ENCODE measurements at regions not wholly inside any gene's neighbourhood (a gene's known extent, or its start where the extent isn't known, plus 50 kb on each side); places are given as distances from the start of the nearest gene placed in this dataset.

DNA sequence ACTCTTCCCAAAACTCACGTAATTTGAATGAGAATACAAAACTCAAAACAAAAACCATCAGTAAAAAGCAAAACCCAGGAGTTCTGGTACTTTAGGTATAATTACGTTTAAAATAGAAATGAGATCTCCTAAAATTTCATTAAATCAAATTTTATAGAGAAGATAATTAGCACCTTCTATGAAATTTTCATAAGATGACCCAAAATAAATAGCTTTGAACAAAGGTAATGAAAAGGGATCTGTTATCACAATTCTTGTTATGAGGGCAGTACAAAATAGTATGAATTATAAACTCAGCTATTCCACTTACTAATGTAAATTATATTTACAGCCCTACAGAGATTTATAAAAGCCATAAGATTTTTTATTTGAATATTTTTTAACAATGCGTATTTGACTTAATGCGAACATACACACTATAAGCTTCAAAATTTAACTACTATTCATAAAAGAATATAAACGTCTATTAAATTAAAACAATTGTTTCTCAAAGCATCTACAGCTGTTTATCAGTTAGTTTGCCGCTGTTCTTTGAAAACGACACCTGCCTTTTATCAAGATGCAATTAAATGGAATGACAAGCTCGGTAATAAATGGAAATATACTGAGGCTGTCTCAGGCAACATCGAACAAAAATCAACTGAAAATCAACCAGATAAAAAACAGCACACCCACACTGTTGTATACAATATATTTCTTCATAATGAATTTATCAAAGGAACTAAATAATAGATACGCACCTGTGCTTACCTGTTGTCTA is 63.8 kb downstream of the KCNRG start:
- Histone ChIP-seq H3K79me2 (ENCODE audit: insufficient read depth, low read length) (peaks cover 95% of the 10 kb centered on the region), H3K36me3 (ENCODE audit: insufficient read depth, low read length) (no peaks in the 10 kb centered on the region), H3K4me1 (ENCODE audit: insufficient read depth, low read length) (peaks cover 46% of the 10 kb centered on the region), H3K4me3 (ENCODE audit: insufficient read depth, low read length) (peak overlapping the region; percentile 85), H3K27me3 (ENCODE audit: insufficient read depth, low read length) (no peaks in the 10 kb centered on the region), H3K4me2 (ENCODE audit: insufficient read depth, low read length) (peak overlapping the region; percentile 88), H3K9me3 (ENCODE audit: low read depth, low read length) (no peaks in the 10 kb centered on the region), H3K27ac (ENCODE audit: low read depth, low read length) (peak overlapping the region; percentile 89), H2AFZ (ENCODE audit: low read length) (no peak overlapping the region), H4K20me1 (ENCODE audit: insufficient read depth, low read length) (peaks cover 2% of the 10 kb centered on the region)
- no peak for TF ChIP-seq CTCF (IDR thresholded peaks at IDR 0.05; ENCODE audit: extremely low read depth, low read depth, low read length)
- no peak for DNase-seq (ENCODE audit: insufficient read length, low spot score, missing footprints)

DNA sequence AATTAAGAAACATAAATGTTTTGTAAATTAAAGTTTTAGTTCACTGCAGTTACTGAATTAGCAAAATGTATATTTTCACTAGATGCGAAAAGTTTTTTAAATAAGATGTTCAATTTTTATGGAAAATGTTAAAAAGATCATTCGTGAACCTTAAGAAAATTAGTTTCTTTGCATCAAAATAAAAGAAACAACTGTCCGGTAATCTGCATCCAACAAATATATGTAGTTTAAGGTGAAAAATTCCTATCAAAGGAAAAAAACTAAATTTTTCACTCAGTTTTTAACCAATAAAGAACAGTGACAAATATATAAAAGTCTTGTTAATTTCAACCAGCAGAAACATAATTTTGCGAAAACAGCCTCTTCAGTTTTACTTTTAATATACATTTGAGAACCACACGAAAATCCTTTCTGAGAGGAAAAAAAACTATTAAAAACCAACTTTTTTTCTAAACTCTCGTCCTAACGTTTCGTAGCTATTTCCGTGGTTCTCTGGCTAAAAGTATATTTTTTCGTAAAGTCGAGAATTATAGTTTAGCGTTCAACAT is 64.5 kb downstream of the KCNRG start:
- H2AFZ ChIP-seq (ENCODE audit: low read length) = peak overlapping the region; percentile 80
- no peak for TF ChIP-seq CTCF (IDR thresholded peaks at IDR 0.05; ENCODE audit: extremely low read depth, low read depth, low read length)
- H4K20me1 ChIP-seq (ENCODE audit: insufficient read depth, low read length) = peaks cover 2% of the 10 kb centered on the region
- no peaks in the 10 kb centered on the region for H3K9me3 ChIP-seq (ENCODE audit: low read depth, low read length)
- H3K27ac ChIP-seq (ENCODE audit: low read depth, low read length) = peak overlapping the region; percentile 89
- no peaks in the 10 kb centered on the region for H3K27me3 ChIP-seq (ENCODE audit: insufficient read depth, low read length)
- H3K4me3 ChIP-seq (ENCODE audit: insufficient read depth, low read length) = peak overlapping the region; percentile 85
- no peaks in the 10 kb centered on the region for H3K36me3 ChIP-seq (ENCODE audit: insufficient read depth, low read length)
- peaks cover 40% of the 10 kb centered on the region for H3K4me1 ChIP-seq (ENCODE audit: insufficient read depth, low read length)
- DNase-seq (ENCODE audit: insufficient read length, low spot score, missing footprints) = no peak
- peak overlapping the region; percentile 88 for H3K4me2 ChIP-seq (ENCODE audit: insufficient read depth, low read length)
- peaks cover 95% of the 10 kb centered on the region for H3K79me2 ChIP-seq (ENCODE audit: insufficient read depth, low read length)

DNA sequence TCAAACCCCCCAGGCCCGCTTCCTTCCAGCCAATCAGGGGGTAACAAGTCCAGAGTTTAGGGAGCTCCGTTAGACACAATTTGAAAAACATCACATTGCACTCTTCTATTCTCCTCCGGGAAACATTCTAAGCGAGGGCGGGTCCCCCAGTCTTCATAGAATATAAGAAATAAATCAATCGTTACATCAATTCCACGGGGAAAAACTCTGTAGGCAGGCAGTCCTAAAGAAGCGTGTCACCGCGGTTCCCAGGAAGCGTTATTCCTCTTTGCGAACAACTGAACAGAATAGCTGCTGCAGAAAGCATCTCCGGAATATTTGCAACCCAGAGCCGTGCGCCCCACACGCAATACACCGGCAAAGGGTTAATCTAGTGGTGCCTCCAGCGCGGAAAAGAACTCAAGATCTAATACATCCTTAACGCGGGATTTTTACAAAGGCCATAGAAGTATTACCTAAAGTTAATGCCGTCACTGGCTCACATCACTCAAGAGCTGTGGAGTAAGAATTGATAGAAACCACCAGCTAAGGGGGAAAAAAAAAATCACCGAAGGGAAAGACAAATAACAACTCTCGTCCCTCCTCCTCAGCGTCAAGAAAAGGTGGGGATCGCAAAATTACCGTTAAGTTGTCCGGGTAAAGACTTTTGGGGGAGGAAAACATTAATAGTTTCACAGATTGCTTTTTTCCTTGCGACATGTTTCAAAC is 65.1 kb downstream of the KCNRG start:
- TF ChIP-seq CTCF (IDR thresholded peaks at IDR 0.05; ENCODE audit: extremely low read depth, low read depth, low read length) = no peak
- peaks cover 2% of the 10 kb centered on the region for H4K20me1 ChIP-seq (ENCODE audit: insufficient read depth, low read length)
- H3K4me2 ChIP-seq (ENCODE audit: insufficient read depth, low read length) = peak overlapping the region; percentile 88
- H3K36me3 ChIP-seq (ENCODE audit: insufficient read depth, low read length) = no peaks in the 10 kb centered on the region
- H3K27ac ChIP-seq (ENCODE audit: low read depth, low read length) = peak overlapping the region; percentile 89
- H3K27me3 ChIP-seq (ENCODE audit: insufficient read depth, low read length) = no peaks in the 10 kb centered on the region
- peak; percentile 36 for DNase-seq (ENCODE audit: insufficient read length, low spot score, missing footprints)
- H3K79me2 ChIP-seq (ENCODE audit: insufficient read depth, low read length) = peaks cover 93% of the 10 kb centered on the region
- H3K9me3 ChIP-seq (ENCODE audit: low read depth, low read length) = no peaks in the 10 kb centered on the region
- H2AFZ ChIP-seq (ENCODE audit: low read length) = peak overlapping the region; percentile 80
- peak overlapping the region; percentile 85 for H3K4me3 ChIP-seq (ENCODE audit: insufficient read depth, low read length)
- H3K4me1 ChIP-seq (ENCODE audit: insufficient read depth, low read length) = peaks cover 37% of the 10 kb centered on the region

All from osteoblast (primary cell).